ENCODE measurements at regions not wholly inside any gene's neighbourhood (a gene's known extent, or its start where the extent isn't known, plus 50 kb on each side); places are given as distances from the start of the nearest gene placed in this dataset.
A peak's percentile ranks its signal among the peaks of the same experiment; 100 is the strongest.

DNA sequence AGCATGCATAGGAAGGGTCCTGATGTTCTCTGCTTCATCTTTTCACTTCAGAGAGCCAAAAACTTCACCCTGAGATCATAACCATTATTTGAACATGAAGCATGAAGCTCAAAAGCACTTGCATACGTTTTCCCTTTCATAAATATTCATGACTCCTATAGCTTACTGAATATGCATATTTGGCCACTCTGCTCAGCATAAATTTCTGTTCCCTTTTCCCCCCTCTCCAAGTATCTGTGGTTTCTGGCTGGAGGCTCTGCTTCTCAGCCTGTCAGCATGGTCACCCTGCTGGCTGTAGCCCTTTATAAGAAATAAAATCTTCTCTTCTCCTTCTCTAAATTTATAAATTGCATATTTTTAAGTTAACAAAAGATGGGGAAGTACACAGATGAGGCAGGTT is 384.7 kb upstream of the AGA start:
- Histone ChIP-seq H2AK5ac (ENCODE audit: low read length, severe bottlenecking) (no peak overlapping the region), H3K14ac (ENCODE audit: low read length in 2 of 2) (no peak overlapping the region), H3K27me3 (ENCODE audit: control insufficient read depth in 1 of 2, insufficient read depth in 1 of 2, low read length in 2 of 2) (no peaks in the 10 kb centered on the region), H3K4ac (ENCODE audit: low read depth in 1 of 2, low read length in 2 of 2) (no peak overlapping the region), H2BK12ac (ENCODE audit: low read length in 2 of 2) (no peak overlapping the region), H3K9ac (ENCODE audit: low read length) (no peak overlapping the region), H2BK15ac (ENCODE audit: low read depth, poor library complexity, severe bottlenecking) (no peak overlapping the region), H3K9me3 (ENCODE audit: control insufficient read depth, low read length) (peaks cover 4% of the 10 kb centered on the region), H3K27ac (ENCODE audit: low read length, poor library complexity, severe bottlenecking) (no peak overlapping the region), H4K91ac (ENCODE audit: low read length) (no peak overlapping the region), H2BK120ac (ENCODE audit: low read depth, low read length) (no peak overlapping the region), H4K8ac (ENCODE audit: low read length) (no peak overlapping the region), H3K4me2 (ENCODE audit: low read length, poor library complexity, severe bottlenecking) (no peak overlapping the region), H3K23ac (ENCODE audit: low read length in 2 of 2) (no peak overlapping the region), H3K79me1 (replicated peaks; ENCODE audit: low read length, poor library complexity, severe bottlenecking) (no peaks in the 10 kb centered on the region), H2BK5ac (ENCODE audit: low read depth, low read length, poor library complexity, severe bottlenecking) (no peak overlapping the region), H3K36me3 (ENCODE audit: control insufficient read depth in 1 of 2, insufficient read depth in 2 of 2, low read depth in 1 of 2, low read length in 2 of 2) (no peaks in the 10 kb centered on the region), H3K4me1 (ENCODE audit: control insufficient read depth, insufficient read depth, low read depth, low read length) (no peaks in the 10 kb centered on the region), H2AFZ (ENCODE audit: low read depth, low read length) (no peak overlapping the region), H3K18ac (ENCODE audit: low read depth in 1 of 2, low read length in 2 of 2) (no peak overlapping the region), H3K4me3 (ENCODE audit: insufficient read depth in 1 of 2, low read depth in 1 of 2, low read length in 2 of 2) (no peak overlapping the region)
- WGBS = 55% methylated on average over 1 of the region's 1 CpG
- DNase-seq = no peak

DNA sequence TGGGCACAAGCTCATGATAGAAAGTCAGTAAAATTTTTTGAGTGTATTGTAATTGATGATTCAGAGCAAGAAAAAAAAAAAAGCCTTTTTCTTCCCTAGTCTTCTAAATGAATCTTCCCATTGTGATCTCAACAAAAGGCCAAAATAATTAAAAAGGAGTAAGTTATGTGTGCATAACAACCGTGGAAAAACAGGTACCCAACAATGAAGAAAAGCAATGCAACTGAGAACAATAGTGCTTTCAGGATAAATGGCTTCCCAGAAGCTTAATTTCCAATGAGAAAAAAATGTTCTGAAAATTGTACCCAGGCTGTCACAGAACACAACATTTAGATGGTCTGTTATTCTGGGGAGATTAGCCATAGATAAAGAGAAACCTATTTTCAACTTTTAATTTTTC is 399.0 kb upstream of the AGA start:
- no peaks in the 10 kb centered on the region for H3K9me3 ChIP-seq (ENCODE audit: control insufficient read depth, low read length)
- no peak overlapping the region for H2BK12ac ChIP-seq (ENCODE audit: low read length in 2 of 2)
- no peak overlapping the region for H3K9ac ChIP-seq (ENCODE audit: low read length)
- no peak overlapping the region for H4K8ac ChIP-seq (ENCODE audit: low read length)
- H3K14ac ChIP-seq (ENCODE audit: low read length in 2 of 2) = no peak overlapping the region
- no peak overlapping the region for H2BK15ac ChIP-seq (ENCODE audit: low read depth, poor library complexity, severe bottlenecking)
- H2BK120ac ChIP-seq (ENCODE audit: low read depth, low read length) = no peak overlapping the region
- H2AK5ac ChIP-seq (ENCODE audit: low read length, severe bottlenecking) = no peak overlapping the region
- no peak overlapping the region for H2BK5ac ChIP-seq (ENCODE audit: low read depth, low read length, poor library complexity, severe bottlenecking)
- no peaks in the 10 kb centered on the region for H3K36me3 ChIP-seq (ENCODE audit: control insufficient read depth in 1 of 2, insufficient read depth in 2 of 2, low read depth in 1 of 2, low read length in 2 of 2)
- no peak overlapping the region for H3K18ac ChIP-seq (ENCODE audit: low read depth in 1 of 2, low read length in 2 of 2)
- H3K27me3 ChIP-seq (ENCODE audit: control insufficient read depth in 1 of 2, insufficient read depth in 1 of 2, low read length in 2 of 2) = no peaks in the 10 kb centered on the region
- DNase-seq = no peak
- no peaks in the 10 kb centered on the region for H3K79me1 ChIP-seq (replicated peaks; ENCODE audit: low read length, poor library complexity, severe bottlenecking)
- no peak overlapping the region for H3K27ac ChIP-seq (ENCODE audit: low read length, poor library complexity, severe bottlenecking)
- 20% methylated on average over 1 of the region's 1 CpG for WGBS
- H4K91ac ChIP-seq (ENCODE audit: low read length) = no peak overlapping the region
- H3K4me2 ChIP-seq (ENCODE audit: low read length, poor library complexity, severe bottlenecking) = no peak overlapping the region
- H3K4ac ChIP-seq (ENCODE audit: low read depth in 1 of 2, low read length in 2 of 2) = no peak overlapping the region
- no peak overlapping the region for H3K4me3 ChIP-seq (ENCODE audit: insufficient read depth in 1 of 2, low read depth in 1 of 2, low read length in 2 of 2)
- no peaks in the 10 kb centered on the region for H3K4me1 ChIP-seq (ENCODE audit: control insufficient read depth, insufficient read depth, low read depth, low read length)
- H2AFZ ChIP-seq (ENCODE audit: low read depth, low read length) = no peak overlapping the region
- H3K23ac ChIP-seq (ENCODE audit: low read length in 2 of 2) = no peak overlapping the region

DNA sequence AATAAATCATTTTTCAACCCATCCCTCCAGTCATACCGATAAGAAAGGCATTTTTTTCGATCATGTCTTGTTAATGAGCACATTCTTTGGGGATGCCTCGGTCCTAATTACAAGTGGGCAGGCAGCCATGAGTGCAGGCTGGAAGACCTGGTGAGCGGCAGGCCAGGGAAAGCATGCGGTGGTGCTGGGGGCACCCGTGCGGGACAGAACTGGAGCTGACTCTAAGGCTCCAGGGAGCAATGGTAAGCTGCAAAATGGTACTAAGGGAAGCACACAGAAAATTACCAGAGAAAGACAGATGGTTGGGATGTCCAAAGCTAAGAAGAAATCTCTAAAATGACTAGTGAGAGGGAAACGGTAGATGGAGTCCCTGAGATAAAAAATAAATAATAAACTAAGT is 411.0 kb upstream of the AGA start:
- Histone ChIP-seq H2BK15ac (ENCODE audit: low read depth, poor library complexity, severe bottlenecking) (no peak overlapping the region), H3K79me1 (replicated peaks; ENCODE audit: low read length, poor library complexity, severe bottlenecking) (no peaks in the 10 kb centered on the region), H4K91ac (ENCODE audit: low read length) (no peak overlapping the region), H3K4me3 (ENCODE audit: insufficient read depth in 1 of 2, low read depth in 1 of 2, low read length in 2 of 2) (no peak overlapping the region), H2BK5ac (ENCODE audit: low read depth, low read length, poor library complexity, severe bottlenecking) (no peak overlapping the region), H3K23ac (ENCODE audit: low read length in 2 of 2) (peak overlapping the region in 1 of 2 experiments; percentile 42), H3K4me1 (ENCODE audit: control insufficient read depth, insufficient read depth, low read depth, low read length) (no peaks in the 10 kb centered on the region), H3K9ac (ENCODE audit: low read length) (no peak overlapping the region), H2AFZ (ENCODE audit: low read depth, low read length) (no peak overlapping the region), H3K18ac (ENCODE audit: low read depth in 1 of 2, low read length in 2 of 2) (no peak overlapping the region), H3K27me3 (ENCODE audit: control insufficient read depth in 1 of 2, insufficient read depth in 1 of 2, low read length in 2 of 2) (no peaks in the 10 kb centered on the region), H3K9me3 (ENCODE audit: control insufficient read depth, low read length) (peaks cover 8% of the 10 kb centered on the region), H3K14ac (ENCODE audit: low read length in 2 of 2) (no peak overlapping the region), H3K36me3 (ENCODE audit: control insufficient read depth in 1 of 2, insufficient read depth in 2 of 2, low read depth in 1 of 2, low read length in 2 of 2) (no peaks in the 10 kb centered on the region), H2BK12ac (ENCODE audit: low read length in 2 of 2) (no peak overlapping the region), H3K4ac (ENCODE audit: low read depth in 1 of 2, low read length in 2 of 2) (no peak overlapping the region), H3K27ac (ENCODE audit: low read length, poor library complexity, severe bottlenecking) (no peak overlapping the region), H4K8ac (ENCODE audit: low read length) (no peak overlapping the region), H2AK5ac (ENCODE audit: low read length, severe bottlenecking) (no peak overlapping the region), H2BK120ac (ENCODE audit: low read depth, low read length) (no peak overlapping the region), H3K4me2 (ENCODE audit: low read length, poor library complexity, severe bottlenecking) (no peak overlapping the region)
- WGBS = 93% methylated on average over 8 of the region's 8 CpGs
- DNase-seq = no peak

- H2BK5ac ChIP-seq (ENCODE audit: low read depth, low read length, poor library complexity, severe bottlenecking) = no peak overlapping the region
- no peaks in the 10 kb centered on the region for H3K36me3 ChIP-seq (ENCODE audit: control insufficient read depth in 1 of 2, insufficient read depth in 2 of 2, low read depth in 1 of 2, low read length in 2 of 2)
- no peak for DNase-seq
- no peaks in the 10 kb centered on the region for H3K4me1 ChIP-seq (ENCODE audit: control insufficient read depth, insufficient read depth, low read depth, low read length)
- H3K23ac ChIP-seq (ENCODE audit: low read length in 2 of 2) = no peak overlapping the region
- H4K8ac ChIP-seq (ENCODE audit: low read length) = no peak overlapping the region
- no peak overlapping the region for H3K4me2 ChIP-seq (ENCODE audit: low read length, poor library complexity, severe bottlenecking)
- H3K27me3 ChIP-seq (ENCODE audit: control insufficient read depth in 1 of 2, insufficient read depth in 1 of 2, low read length in 2 of 2) = no peaks in the 10 kb centered on the region
- no peak overlapping the region for H4K91ac ChIP-seq (ENCODE audit: low read length)
- H3K4ac ChIP-seq (ENCODE audit: low read depth in 1 of 2, low read length in 2 of 2) = no peak overlapping the region
- H2AFZ ChIP-seq (ENCODE audit: low read depth, low read length) = no peak overlapping the region
- H2BK120ac ChIP-seq (ENCODE audit: low read depth, low read length) = no peak overlapping the region
- H3K9ac ChIP-seq (ENCODE audit: low read length) = no peak overlapping the region
- peaks cover 14% of the 10 kb centered on the region for H3K9me3 ChIP-seq (ENCODE audit: control insufficient read depth, low read length)
- no peak overlapping the region for H2BK12ac ChIP-seq (ENCODE audit: low read length in 2 of 2)
- H3K79me1 ChIP-seq (replicated peaks; ENCODE audit: low read length, poor library complexity, severe bottlenecking) = no peaks in the 10 kb centered on the region
- H3K27ac ChIP-seq (ENCODE audit: low read length, poor library complexity, severe bottlenecking) = no peak overlapping the region
- no peak overlapping the region for H2AK5ac ChIP-seq (ENCODE audit: low read length, severe bottlenecking)
- H2BK15ac ChIP-seq (ENCODE audit: low read depth, poor library complexity, severe bottlenecking) = no peak overlapping the region
- H3K18ac ChIP-seq (ENCODE audit: low read depth in 1 of 2, low read length in 2 of 2) = no peak overlapping the region
- H3K14ac ChIP-seq (ENCODE audit: low read length in 2 of 2) = no peak overlapping the region
- WGBS = 87% methylated on average over 4 of the region's 5 CpGs
- H3K4me3 ChIP-seq (ENCODE audit: insufficient read depth in 1 of 2, low read depth in 1 of 2, low read length in 2 of 2) = no peak overlapping the region
These were observed 413.4 kb upstream of the AGA start for GRCh38 chr4:177855507-177856197.

All from mesenchymal stem cell (in vitro differentiated cells and primary cell).